ENCODE measurements at regions not wholly inside any gene's neighbourhood (a gene's known extent, or its start where the extent isn't known, plus 50 kb on each side); places are given as distances from the start of the nearest gene placed in this dataset.

- H3K4me2 ChIP-seq, result no peak overlapping the region
- no peak overlapping the region for H3K27ac ChIP-seq
- no peaks in the 10 kb centered on the region for H3K27me3 ChIP-seq (ENCODE audit: insufficient read depth, low read depth)
- H4K20me1 ChIP-seq (ENCODE audit: insufficient read depth), result no peaks in the 10 kb centered on the region
- no TSS peak for BruUV-seq (replicated peaks)
- no peaks in the 10 kb centered on the region for H3K4me1 ChIP-seq (replicated peaks; ENCODE audit: insufficient read depth)
- H3K4me3 ChIP-seq, result no peak overlapping the region
- H3K9me2 ChIP-seq (ENCODE audit: insufficient read depth), result no peaks in the 10 kb centered on the region
- DNase-seq, result no peak
- H2AFZ ChIP-seq, result no peak overlapping the region
- H3K36me3 ChIP-seq (ENCODE audit: low read depth), result no peaks in the 10 kb centered on the region
- no peaks in the 10 kb centered on the region for H3F3A ChIP-seq (ENCODE audit: insufficient read depth, low read depth)
- H3K9me3 ChIP-seq (ENCODE audit: insufficient read depth, low read depth), result no peaks in the 10 kb centered on the region
- H3K79me2 ChIP-seq (ENCODE audit: low read depth), result no peaks in the 10 kb centered on the region
- intact Hi-C loops (cut with micrococcal nuclease; ENCODE audit: unreplicated experiment), result no loop called here
- POLR2A ChIA-PET (ENCODE audit: unreplicated experiment), result no interaction called here
- TF ChIP-seq CTCF (conservative IDR thresholded peaks at IDR 0.05) (no peak), EZH2 (IDR thresholded peaks at IDR 0.05; ENCODE audit: low read depth) (no peak)
- CTCF ChIA-PET, result no interaction called here
Measured at GRCh38 chr4:54908763-54909162, 216.6 kb downstream of the KDR start.

- POLR2A ChIA-PET (ENCODE audit: unreplicated experiment), result no interaction called here
- no peak overlapping the region for H3K4me3 ChIP-seq
Measured at GRCh38 chr4:54904953-54905352, 220.4 kb downstream of the KDR start.

GRCh38 chr4:54902976-54903375 lies 222.4 kb downstream of the KDR start:
- no peaks in the 10 kb centered on the region for H3F3A ChIP-seq (ENCODE audit: insufficient read depth, low read depth)
- CTCF ChIA-PET, result no interaction called here
- H2AFZ ChIP-seq, result no peak overlapping the region
- H3K36me3 ChIP-seq (ENCODE audit: low read depth), result no peaks in the 10 kb centered on the region
- POLR2A ChIA-PET (ENCODE audit: unreplicated experiment), result no interaction called here
- H3K9me3 ChIP-seq (ENCODE audit: insufficient read depth, low read depth), result no peaks in the 10 kb centered on the region
- DNase-seq, result no peak
- H3K4me2 ChIP-seq, result no peak overlapping the region
- no peak overlapping the region for H3K27ac ChIP-seq
- TF ChIP-seq EZH2 (IDR thresholded peaks at IDR 0.05; ENCODE audit: low read depth) (no peak), CTCF (conservative IDR thresholded peaks at IDR 0.05) (no peak)
- intact Hi-C loops (cut with micrococcal nuclease; ENCODE audit: unreplicated experiment), result no loop called here
- no peaks in the 10 kb centered on the region for H3K4me1 ChIP-seq (replicated peaks; ENCODE audit: insufficient read depth)
- no peaks in the 10 kb centered on the region for H3K79me2 ChIP-seq (ENCODE audit: low read depth)
- no TSS peak for BruUV-seq (replicated peaks)
- no peaks in the 10 kb centered on the region for H3K9me2 ChIP-seq (ENCODE audit: insufficient read depth)
- no peaks in the 10 kb centered on the region for H3K27me3 ChIP-seq (ENCODE audit: insufficient read depth, low read depth)
- no peaks in the 10 kb centered on the region for H4K20me1 ChIP-seq (ENCODE audit: insufficient read depth)
- no peak overlapping the region for H3K4me3 ChIP-seq

More at GRCh38 chr4:54904953-54905352, 220.4 kb downstream of the KDR start:
- Histone ChIP-seq H3K79me2 (ENCODE audit: low read depth) (no peaks in the 10 kb centered on the region), H4K20me1 (ENCODE audit: insufficient read depth) (no peaks in the 10 kb centered on the region), H2AFZ (no peak overlapping the region), H3K9me2 (ENCODE audit: insufficient read depth) (no peaks in the 10 kb centered on the region), H3K4me1 (replicated peaks; ENCODE audit: insufficient read depth) (no peaks in the 10 kb centered on the region), H3F3A (ENCODE audit: insufficient read depth, low read depth) (no peaks in the 10 kb centered on the region), H3K4me2 (no peak overlapping the region), H3K9me3 (ENCODE audit: insufficient read depth, low read depth) (no peaks in the 10 kb centered on the region), H3K36me3 (ENCODE audit: low read depth) (no peaks in the 10 kb centered on the region), H3K27ac (no peak overlapping the region), H3K27me3 (ENCODE audit: insufficient read depth, low read depth) (no peaks in the 10 kb centered on the region)
- no peak for DNase-seq
- TF ChIP-seq CTCF (conservative IDR thresholded peaks at IDR 0.05), result no peak
- TF ChIP-seq EZH2 (IDR thresholded peaks at IDR 0.05; ENCODE audit: low read depth), result no peak
- CTCF ChIA-PET, result no interaction called here
- intact Hi-C loops (cut with micrococcal nuclease; ENCODE audit: unreplicated experiment), result no loop called here
- BruUV-seq (replicated peaks), result no TSS peak

Measured in PC-9 (cell line).